NCI-H2171 treated with DMSO at 0.1 percent for 48 hours (cell line): ENCODE measurements at regions not wholly inside any gene's neighbourhood (a gene's known extent, or its start where the extent isn't known, plus 50 kb on each side); places are given as distances from the start of the nearest gene placed in this dataset.
A peak's percentile ranks its signal among the peaks of the same experiment; 100 is the strongest.

Source experiments
- DNase-seq: peaks from one replicate; lab custom pipeline; 2025; lab: John Stamatoyannopoulos, UW

- DNase-seq, result peak; percentile 87
Observed at GRCh38 chr13:39100996-39101738, 62.9 kb downstream of the NHLRC3 start.

DNA sequence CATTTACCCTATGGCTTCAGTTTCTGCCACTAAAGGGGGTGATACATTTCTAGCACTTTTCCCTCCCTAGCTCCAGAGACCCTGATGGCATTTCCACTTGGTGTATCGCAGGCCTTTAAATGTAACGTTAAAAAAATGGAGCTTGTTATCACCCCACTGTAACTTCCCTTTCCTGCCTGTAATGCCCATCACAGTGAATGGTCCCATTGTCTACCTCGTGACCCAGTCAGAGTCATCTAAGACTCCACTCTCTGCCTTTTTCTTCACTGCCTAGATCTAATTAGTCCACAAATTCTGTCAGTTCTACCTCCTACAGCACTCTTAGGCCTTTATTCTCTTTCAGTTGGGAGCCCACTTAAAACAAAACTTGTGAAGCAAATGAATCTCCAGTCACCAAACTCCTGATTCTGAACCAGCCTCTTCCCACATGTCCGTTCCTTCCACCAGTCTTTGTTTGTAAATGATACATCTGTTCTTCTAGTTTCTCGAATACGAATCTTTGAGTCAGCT lies 64.8 kb downstream of the NHLRC3 start:
- no peak for DNase-seq

GRCh38 chr13:39105110-39105509 lies 66.9 kb downstream of the NHLRC3 start:
- peak; percentile 76 for DNase-seq

DNA sequence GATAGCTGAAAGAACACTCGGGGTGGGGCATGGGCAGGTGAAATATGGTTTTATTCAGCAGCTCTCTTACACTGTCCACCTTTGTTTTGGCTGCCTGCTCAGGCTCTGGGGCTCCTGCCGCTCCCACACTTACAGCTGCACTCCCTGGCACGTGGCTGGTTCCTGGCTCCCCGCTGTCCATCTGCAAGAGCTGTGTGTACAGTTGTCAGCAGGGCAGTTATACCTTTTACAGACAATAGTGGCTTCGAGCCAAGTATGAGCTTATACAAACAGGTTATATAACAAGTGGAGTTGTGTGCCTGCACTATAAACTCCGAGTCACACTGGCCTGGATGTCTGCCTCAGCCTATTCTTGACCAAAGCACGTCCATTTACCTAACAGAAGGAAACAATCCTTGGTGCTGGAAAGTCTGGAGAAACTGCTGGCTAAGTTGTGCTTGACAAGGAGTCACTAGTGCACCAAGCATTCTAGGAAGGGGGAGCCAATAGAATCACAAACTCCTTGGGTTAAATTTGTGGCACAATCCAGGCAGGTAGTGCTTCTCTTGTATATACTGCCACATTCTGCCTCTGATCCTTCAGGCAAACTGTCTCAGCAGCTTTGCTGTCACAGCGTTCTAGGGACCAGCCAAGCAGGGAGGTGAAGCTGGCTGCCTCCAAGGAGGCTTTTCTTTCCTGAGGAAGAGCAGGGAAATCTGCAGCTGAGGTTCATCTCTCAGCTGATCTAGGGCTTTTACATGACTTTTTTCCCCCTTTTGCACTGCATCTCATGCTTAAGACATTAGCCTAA lies 68.2 kb downstream of the NHLRC3 start:
- DNase-seq, result no peak

GRCh38 chr13:39107561-39107960 lies 69.3 kb downstream of the NHLRC3 start:
- peak; percentile 56 for DNase-seq

DNA sequence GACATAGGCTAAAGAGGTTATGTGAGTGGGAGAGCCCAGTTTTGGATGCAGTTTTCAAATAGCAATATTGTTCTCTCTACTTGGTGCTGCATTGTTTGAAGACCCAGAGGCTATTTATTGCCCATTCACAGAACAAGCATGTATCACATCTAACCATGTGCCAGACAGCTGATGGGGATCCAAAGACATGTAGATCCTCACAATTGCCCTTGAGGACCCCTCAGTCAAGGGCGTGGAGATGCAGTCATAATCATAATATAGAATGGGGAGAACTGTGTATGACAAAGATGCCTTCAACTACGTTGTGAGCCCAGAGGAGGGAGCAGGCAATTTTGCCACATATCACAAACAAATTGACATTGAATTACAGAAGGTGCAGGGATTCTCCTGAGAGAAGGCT lies 70.5 kb downstream of the NHLRC3 start:
- no peak for DNase-seq

DNA sequence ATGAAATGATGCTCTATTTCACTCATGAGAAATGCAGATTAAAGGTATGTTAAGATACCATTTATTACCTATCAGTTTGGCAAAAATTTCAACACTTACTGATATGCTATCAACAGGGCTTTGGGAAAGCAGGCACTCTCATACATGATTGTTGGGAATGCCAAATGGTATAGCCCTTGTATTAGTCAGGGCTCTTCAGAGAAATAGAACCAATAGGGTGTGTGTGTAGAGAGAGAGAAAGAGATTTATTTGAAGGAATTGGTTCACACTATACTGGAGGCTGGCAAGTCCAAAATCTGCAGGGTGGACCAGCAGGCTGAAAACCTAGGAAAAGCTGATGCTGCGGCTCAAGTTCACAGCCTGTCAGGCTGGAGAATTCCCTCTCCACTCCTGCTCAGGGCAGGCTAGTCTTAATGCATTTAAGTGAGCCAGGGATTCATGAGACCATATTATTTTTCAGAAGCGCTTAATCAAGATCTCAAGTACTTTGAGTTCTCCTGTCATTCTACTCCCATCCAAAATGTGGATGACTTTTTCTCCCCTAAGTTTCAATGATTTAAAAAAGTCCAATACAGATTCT lies 72.4 kb downstream of the NHLRC3 start:
- DNase-seq, result no peak

- DNase-seq, result no peak
Observed at GRCh38 chr13:39111145-39111544, 72.9 kb downstream of the NHLRC3 start.

GRCh38 chr13:39119422-39119821 lies 81.2 kb downstream of the NHLRC3 start:
- no peak for DNase-seq

DNA sequence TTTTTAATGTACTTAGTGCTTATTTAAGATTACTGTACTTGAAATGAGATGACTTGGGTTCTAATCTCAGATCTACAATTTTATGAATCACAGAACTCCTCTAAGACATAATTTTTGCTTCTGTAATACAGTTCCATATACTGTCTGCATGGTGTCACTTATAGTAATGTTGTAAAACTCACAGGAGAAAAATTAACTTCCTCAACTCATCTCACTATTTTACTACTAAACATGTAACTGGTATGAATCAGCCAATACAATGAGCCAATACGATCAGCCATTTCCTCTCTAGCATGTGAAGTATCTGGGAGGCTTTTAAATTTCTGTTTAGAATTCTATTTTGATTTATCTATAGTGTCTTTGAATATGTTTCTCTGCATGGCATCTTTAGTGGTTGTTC lies 85.3 kb downstream of the NHLRC3 start:
- no peak for DNase-seq

- DNase-seq, result peak; percentile 5
Observed at GRCh38 chr13:39129213-39129612, 91.0 kb downstream of the NHLRC3 start.

DNA sequence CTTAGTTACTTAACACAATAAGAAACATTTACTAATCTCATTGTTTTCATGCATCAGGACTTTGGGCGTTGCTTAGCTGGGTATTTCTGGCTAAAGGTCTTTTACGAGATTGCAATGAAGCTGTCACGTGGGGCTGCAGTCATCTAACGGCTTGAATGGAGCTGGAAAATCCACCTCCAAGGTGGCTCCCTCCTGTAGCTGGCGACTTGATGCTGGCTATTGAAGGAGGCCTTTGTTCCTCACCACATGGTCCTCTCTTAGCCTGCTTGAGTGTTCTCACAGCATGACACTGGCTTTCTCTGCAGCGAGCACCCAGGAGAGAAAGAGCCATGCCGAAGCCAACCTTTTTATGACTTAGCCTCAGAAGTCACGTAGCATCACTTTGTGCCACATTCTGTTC lies 92.0 kb downstream of the NHLRC3 start:
- no peak for DNase-seq

DNA sequence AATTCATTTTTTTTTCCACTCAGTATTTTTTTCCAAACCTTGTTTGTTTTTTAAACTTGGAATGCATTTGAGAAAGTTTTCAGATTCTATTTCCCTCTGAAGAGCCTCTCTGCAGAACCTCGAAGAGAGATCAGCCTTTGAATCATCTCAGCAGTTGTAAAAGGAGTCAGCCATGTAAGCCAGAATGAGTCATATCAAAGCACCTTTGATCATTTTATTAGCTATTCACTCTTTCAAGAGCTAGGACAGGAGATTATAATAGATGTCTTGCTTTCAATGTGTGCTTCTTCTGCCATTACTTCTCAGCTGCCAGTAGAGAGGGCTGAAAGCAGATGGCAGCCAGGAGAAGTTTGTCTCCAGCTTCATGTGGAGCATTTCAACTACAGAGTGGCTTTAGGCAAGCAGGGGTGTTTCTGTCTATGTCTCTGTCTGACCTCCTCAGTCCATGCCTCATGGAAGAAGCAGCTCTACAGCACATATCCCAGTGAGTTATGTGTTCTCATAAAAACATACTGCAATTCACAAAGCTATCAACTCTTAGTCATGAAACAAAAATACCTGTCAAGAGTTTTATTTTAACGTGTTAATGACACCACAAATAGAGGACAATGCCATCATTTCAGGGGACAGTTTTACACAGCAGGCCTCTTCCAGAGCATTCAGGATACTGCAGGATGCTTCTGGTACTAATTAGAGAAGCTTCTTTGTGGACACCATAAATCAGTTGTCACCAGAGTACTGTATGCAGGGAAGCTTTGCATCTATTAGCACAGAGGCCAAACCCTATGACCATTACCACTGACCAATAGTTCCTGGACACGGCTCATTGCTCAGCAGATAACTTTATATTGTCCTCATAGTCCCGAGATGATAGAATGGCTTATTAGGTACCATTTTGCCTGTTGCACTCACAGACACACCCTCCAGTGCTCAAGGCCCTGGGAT lies 94.3 kb downstream of the NHLRC3 start:
- no peak for DNase-seq

DNA sequence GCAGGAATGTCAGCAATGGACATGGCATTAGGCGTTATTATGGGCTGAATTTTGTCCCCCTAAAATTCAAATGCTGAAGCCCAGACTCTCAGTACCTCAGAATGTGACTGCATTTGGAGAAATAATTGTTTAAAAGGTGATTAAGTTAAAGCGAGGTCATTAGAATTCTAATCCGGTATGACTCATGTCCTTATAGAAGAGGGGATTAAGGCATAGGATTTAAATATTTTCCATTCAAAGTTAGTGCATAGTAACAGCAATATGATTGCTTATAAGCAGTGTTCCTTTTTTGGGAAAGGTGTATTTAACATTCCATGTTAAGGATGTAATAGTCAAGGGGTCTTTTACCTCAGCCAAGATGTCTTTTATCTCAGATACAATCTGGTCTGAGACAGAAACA lies 95.5 kb downstream of the NHLRC3 start:
- DNase-seq, result no peak

GRCh38 chr13:39134574-39134973 lies 96.3 kb downstream of the NHLRC3 start:
- DNase-seq, result no peak

- DNase-seq, result no peak
Observed at GRCh38 chr13:39144391-39144790, 106.1 kb downstream of the NHLRC3 start.

DNA sequence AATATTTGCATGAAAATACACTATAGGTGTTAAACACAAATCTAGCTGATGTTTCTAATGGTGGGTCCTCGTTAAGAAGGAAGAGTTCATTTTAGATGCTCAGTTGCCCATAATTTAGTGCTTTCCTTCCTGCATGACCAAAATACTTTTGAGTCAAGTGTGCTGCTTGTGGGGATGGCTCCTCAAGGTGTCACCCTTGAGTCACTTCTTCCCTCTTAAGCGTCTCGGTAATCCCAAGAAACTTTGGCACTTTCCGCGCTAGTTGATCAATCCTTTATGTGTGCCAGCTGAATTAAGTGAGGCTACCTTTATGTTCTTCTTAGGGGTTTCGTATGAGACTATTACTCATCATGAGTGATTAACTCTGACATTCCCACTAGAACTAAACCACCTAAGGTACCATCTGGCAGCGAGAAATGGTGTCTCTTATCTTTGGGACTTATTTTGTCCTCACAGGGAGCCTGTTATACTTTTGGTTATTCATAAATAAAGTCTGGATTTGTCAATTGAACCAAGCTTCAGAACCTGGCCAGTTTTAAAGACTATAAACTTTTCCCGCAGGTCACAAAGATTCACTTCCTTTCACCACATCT lies 106.8 kb downstream of the NHLRC3 start:
- DNase-seq, result peak; percentile 1

DNA sequence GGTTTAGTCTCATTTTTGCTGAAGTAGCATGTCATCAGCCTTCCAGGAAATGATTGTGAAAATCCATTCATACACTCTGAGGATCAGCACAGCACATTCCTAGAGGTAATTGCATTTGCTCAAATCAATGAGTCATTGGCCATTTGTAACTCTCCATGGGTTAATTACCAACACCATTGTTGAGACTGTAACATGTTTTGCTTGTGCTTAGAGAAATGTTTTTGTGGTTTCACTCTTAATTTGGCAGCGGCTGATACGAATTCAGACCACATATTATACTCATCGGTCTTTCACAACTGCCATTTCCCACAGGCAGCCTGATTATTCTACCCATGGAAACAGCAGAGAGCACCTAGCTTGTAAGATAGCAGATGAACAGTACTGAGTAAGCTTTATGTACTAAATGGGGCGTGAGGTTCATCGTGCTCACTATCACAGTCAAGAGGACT lies 110.3 kb downstream of the NHLRC3 start:
- no peak for DNase-seq

DNA sequence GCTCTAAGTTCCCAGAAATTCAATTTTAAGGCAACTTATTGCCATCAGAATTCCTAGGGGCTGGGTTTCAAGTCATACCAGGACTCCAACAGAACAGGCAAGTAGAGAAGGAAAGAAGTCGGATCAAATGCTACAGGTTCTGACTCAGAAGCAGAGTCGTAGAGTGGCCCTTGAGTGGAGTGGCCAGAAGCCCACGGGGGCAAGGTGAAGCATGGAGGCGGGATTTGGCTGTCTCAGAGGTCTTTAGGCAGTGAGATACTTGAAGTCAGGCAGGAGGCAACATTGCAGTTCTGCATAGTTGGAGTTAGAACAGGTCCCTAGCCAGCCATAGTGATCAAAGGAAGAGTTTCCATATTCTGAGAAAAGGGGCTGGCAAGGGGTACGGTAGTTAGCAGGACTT lies 111.6 kb downstream of the NHLRC3 start:
- DNase-seq, result no peak

DNA sequence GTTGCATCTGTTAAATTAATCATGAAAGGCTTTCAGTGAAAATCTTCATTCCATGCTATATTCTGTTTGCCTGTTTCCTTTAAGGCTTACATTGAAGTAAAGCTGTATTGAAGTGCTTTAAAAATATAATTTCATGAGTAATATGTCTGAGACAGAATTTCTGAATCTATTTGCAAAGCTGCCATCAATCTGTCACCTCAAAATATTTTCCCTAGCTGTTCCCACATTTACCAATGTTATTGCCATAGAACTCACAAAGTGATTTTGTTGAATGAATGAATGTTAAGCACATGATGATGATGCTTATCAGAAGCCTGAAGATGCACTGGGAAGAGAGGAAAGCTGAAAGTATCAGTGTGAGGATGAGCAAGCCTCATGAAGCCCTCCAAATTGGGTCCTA lies 115.8 kb downstream of the NHLRC3 start:
- DNase-seq, result no peak

GRCh38 chr13:39159393-39159792 lies 121.1 kb downstream of the NHLRC3 start:
- no peak for DNase-seq
